H9 (cell line): ENCODE measurements at regions not wholly inside any gene's neighbourhood (a gene's known extent, or its start where the extent isn't known, plus 50 kb on each side); places are given as distances from the start of the nearest gene placed in this dataset.
"Not testable (repeated sequence)": the region's sequence is repeated elsewhere in the genome, so short reads cannot be mapped to it uniquely, and the experiment has no call there.

Experiments
- DNase-seq: peaks from one replicate; pipeline ENCODE4 v3.0.0-alpha.2; 2017
- H2AFZ ChIP-seq: one replicate; pipeline ENCODE4 v1.6.1; 2013; ENCODE audit warnings: mild to moderate bottlenecking, low read length, control low read depth, moderate library complexity
- H2AK5ac ChIP-seq: 2 replicates; pipeline ENCODE4 v1.6.1; 2013; ENCODE audit warnings: low read length, control low read depth, mixed read lengths; ENCODE audit not compliant: insufficient read length
- H2BK120ac ChIP-seq: one replicate; pipeline ENCODE4 v1.6.1; 2013; ENCODE audit warnings: low read depth, mild to moderate bottlenecking, low read length, control low read depth, inconsistent platforms; ENCODE audit not compliant: poor library complexity, severe bottlenecking
- H2BK12ac ChIP-seq: 2 replicates; pipeline ENCODE4 v1.6.1; 2013; ENCODE audit warnings: low read length, control low read depth, mixed read lengths, low read depth; ENCODE audit not compliant: insufficient read length
- H2BK15ac ChIP-seq: 2 replicates; pipeline ENCODE4 v1.6.1; 2013; ENCODE audit warnings: low read depth, low read length, control low read depth
- H2BK20ac ChIP-seq: one replicate; pipeline ENCODE4 v1.6.1; 2013; ENCODE audit warnings: low read depth, mild to moderate bottlenecking, low read length, control low read depth, inconsistent platforms; ENCODE audit not compliant: poor library complexity, severe bottlenecking
- H2BK5ac ChIP-seq: 2 replicates; pipeline ENCODE4 v1.6.1; 2013; ENCODE audit warnings: low read length, control low read depth, mixed read lengths; ENCODE audit not compliant: insufficient read length
- H3K14ac ChIP-seq: 2 replicates; pipeline ENCODE4 v1.6.1; 2013; ENCODE audit warnings: low read length, control low read depth; ENCODE audit not compliant: insufficient read depth
- H3K18ac ChIP-seq: 2 replicates; pipeline ENCODE4 v1.6.1; 2013; ENCODE audit warnings: low read depth, mild to moderate bottlenecking, mixed read lengths, low read length, control low read depth; ENCODE audit not compliant: insufficient read length
- H3K23ac ChIP-seq: 2 replicates; pipeline ENCODE4 v1.6.1; 2013; ENCODE audit warnings: low read length, control low read depth, mixed read lengths, low read depth; ENCODE audit not compliant: insufficient read length
- H3K23me2 ChIP-seq: 2 replicates; pipeline ENCODE4 v1.6.1; 2013; ENCODE audit warnings: low read depth, mild to moderate bottlenecking, mixed read lengths, low read length, control low read depth; ENCODE audit not compliant: insufficient read length, poor library complexity, severe bottlenecking
- H3K27ac ChIP-seq: 2 replicates; pipeline ENCODE4 v1.5.1; 2013; ENCODE audit warnings: low read length, control low read depth, mixed read lengths, low read depth; ENCODE audit not compliant: insufficient read length
- H3K27me3 ChIP-seq: 2 replicates; pipeline ENCODE4 v1.6.1; 2013; ENCODE audit warnings: low read length, control low read depth, inconsistent platforms; ENCODE audit not compliant: insufficient read depth
- H3K4ac ChIP-seq: 2 replicates; pipeline ENCODE4 v1.6.1; 2013; ENCODE audit warnings: low read depth, mild to moderate bottlenecking, control low read depth, inconsistent platforms, low read length, moderate library complexity
- H3K4me1 ChIP-seq: 2 replicates; pipeline ENCODE4 v1.6.1; 2013; ENCODE audit warnings: low read length, control low read depth, inconsistent platforms; ENCODE audit not compliant: insufficient read depth
- H3K4me2 ChIP-seq: 2 replicates; pipeline ENCODE4 v1.6.1; 2013; ENCODE audit warnings: low read length, control low read depth, mixed read lengths; ENCODE audit not compliant: insufficient read length, insufficient read depth
- H3K56ac ChIP-seq: 2 replicates; pipeline ENCODE4 v1.6.1; 2013; ENCODE audit warnings: low read depth, mild to moderate bottlenecking, mixed read lengths, low read length, control low read depth; ENCODE audit not compliant: insufficient read length
- H3K79me1 ChIP-seq: 2 replicates; pipeline ENCODE4 v1.6.1; 2013; ENCODE audit warnings: low read depth, mild to moderate bottlenecking, moderate library complexity, low read length, control low read depth, inconsistent platforms; ENCODE audit not compliant: insufficient read depth, poor library complexity, severe bottlenecking
- H3K79me2 ChIP-seq: 2 replicates; pipeline ENCODE4 v1.6.1; 2013; ENCODE audit warnings: low read length, control low read depth, inconsistent platforms; ENCODE audit not compliant: insufficient read depth
- H3K9ac ChIP-seq: 2 replicates; pipeline ENCODE4 v1.6.1; 2013; ENCODE audit warnings: low read length, control low read depth, mixed read lengths; ENCODE audit not compliant: insufficient read length; ENCODE audit errors: extremely low read depth
- H3K9me3 ChIP-seq: one replicate; pipeline ENCODE4 v1.6.1; 2013; ENCODE audit warnings: low read depth, low read length, inconsistent platforms; ENCODE audit not compliant: control insufficient read depth
- H3T11ph ChIP-seq: one replicate; pipeline ENCODE4 v1.6.1; 2013; ENCODE audit warnings: mild to moderate bottlenecking, low read length, control low read depth, inconsistent platforms
- H4K20me1 ChIP-seq: one replicate; pipeline ENCODE4 v1.6.1; 2013; ENCODE audit not compliant: control insufficient read depth, insufficient read length, insufficient read depth
- H4K5ac ChIP-seq: 2 replicates; pipeline ENCODE4 v1.6.1; 2013; ENCODE audit warnings: low read depth, mild to moderate bottlenecking, mixed read lengths, low read length, control low read depth; ENCODE audit not compliant: insufficient read length
- H4K8ac ChIP-seq: replicated peaks from 2 replicates; pipeline ENCODE4 v1.6.1; 2013; ENCODE audit warnings: low read length, control low read depth, mixed read lengths, low read depth; ENCODE audit not compliant: insufficient read length
- H4K91ac ChIP-seq: 2 replicates; pipeline ENCODE4 v1.6.1; 2013; ENCODE audit warnings: low read depth, mild to moderate bottlenecking, moderate library complexity, mixed read lengths, low read length, control low read depth; ENCODE audit not compliant: insufficient read length
- H3K27ac Mint-ChIP-seq, 3 experiments: 2 replicates in 2 of 3; 3 replicates in 1 of 3; pipeline ENCODE4 v1.8.0; 2020 to 2021; ENCODE audit warnings: mixed read lengths in 3 of 3, mild to moderate bottlenecking in 1 of 3, moderate library complexity in 1 of 3
- H3K27me3 Mint-ChIP-seq: 2 replicates; pipeline ENCODE4 v1.8.0; 2021; ENCODE audit warnings: low read depth, mild to moderate bottlenecking, moderate library complexity, mixed read lengths
- H3K36me3 Mint-ChIP-seq, 3 experiments: 2 replicates in 2 of 3; 3 replicates in 1 of 3; pipeline ENCODE4 v1.8.0; 2020 to 2021; ENCODE audit warnings: low read depth in 3 of 3, mixed read lengths in 3 of 3; ENCODE audit not compliant: insufficient read depth in 1 of 3
- H3K4me1 Mint-ChIP-seq, 2 experiments: 2 replicates each; pipeline ENCODE4 v1.8.0; 2020; ENCODE audit warnings: mixed read lengths in 2 of 2
- H3K4me3 Mint-ChIP-seq, 2 experiments: 2 replicates in 1 of 2; 3 replicates in 1 of 2; pipeline ENCODE4 v1.8.0; 2020 to 2021; ENCODE audit warnings: mild to moderate bottlenecking in 2 of 2, mixed read lengths in 2 of 2, moderate library complexity in 1 of 2
- H3K9me3 Mint-ChIP-seq, 2 experiments: 2 replicates in 1 of 2; 3 replicates in 1 of 2; pipeline ENCODE4 v1.8.0; 2020; ENCODE audit warnings: mild to moderate bottlenecking in 2 of 2, mixed read lengths in 2 of 2, moderate library complexity in 1 of 2
- CTCF ChIP-seq: fragments of 200-600 bp; sonication (generic); conservative IDR thresholded peaks from 3 replicates; pipeline ENCODE4 v1.8.0; 2021; ENCODE audit warnings: antibody characterized with exemption, mild to moderate bottlenecking
- WGBS: extraction: QIAGEN DNeasy Blood & Tissue Kit; methylation state at CpG from one replicate; pipeline ENCODE4 v1.1.7; 2013; ENCODE audit warnings: missing lambda C conversion rate, low lambda C conversion rate, mixed read lengths; ENCODE audit not compliant: insufficient read length; ENCODE audit errors: extremely low coverage; 5-methylcytosine and 5-hydroxymethylcytosine counted together

GRCh38 chr21:9753943-9754342 is 767.4 kb upstream of the TPTE start:
- H3K4me1 ChIP-seq = no peaks in the 10 kb centered on the region
- H3K18ac ChIP-seq = no peak overlapping the region
- H3K56ac ChIP-seq = no peak overlapping the region
- H3K79me1 ChIP-seq = no peaks in the 10 kb centered on the region
- Mint-ChIP-seq H3K27ac (no peak overlapping the region), H3K27me3 (no peaks in the 10 kb centered on the region), H3K36me3 (peaks cover 0 to 9% (median 6%) of the 10 kb centered on the region in 3 experiments; a peak in 5 of 7 replicates), H3K9me3 (no peaks in the 10 kb centered on the region; a peak in 3 of 5 replicates), H3K4me1 (no peaks in the 10 kb centered on the region), H3K4me3 (no peak overlapping the region)
- DNase-seq = no peak
- H3K9me3 ChIP-seq = peaks cover 99% of the 10 kb centered on the region
- H3K23ac ChIP-seq = no peak overlapping the region
- H4K8ac ChIP-seq = no peak overlapping the region
- H2BK20ac ChIP-seq = no peak overlapping the region
- no peak overlapping the region for H3K4ac ChIP-seq
- no peak overlapping the region for H2AFZ ChIP-seq
- no peak overlapping the region for H2BK15ac ChIP-seq
- no peak for TF ChIP-seq CTCF
- H3K9ac ChIP-seq = no peak overlapping the region
- H3K79me2 ChIP-seq = 0 out of 2 replicates have a peak, but pooled peaks cover 1% of the 10 kb centered on the region
- H4K5ac ChIP-seq = no peak overlapping the region
- no peaks in the 10 kb centered on the region for H3K23me2 ChIP-seq
- H3K4me2 ChIP-seq = no peak overlapping the region
- no peak overlapping the region for H2BK12ac ChIP-seq
- H2BK5ac ChIP-seq = no peak overlapping the region
- no peak overlapping the region for H4K91ac ChIP-seq
- H3T11ph ChIP-seq = no peak overlapping the region
- WGBS = no CpG with 5 or more reads among the region's 7 CpGs
- no peak overlapping the region for H2BK120ac ChIP-seq
- H2AK5ac ChIP-seq = no peak overlapping the region
- H3K27me3 ChIP-seq = no peaks in the 10 kb centered on the region; the same call in 1 of the 2 replicates
- H4K20me1 ChIP-seq = no peaks in the 10 kb centered on the region
- no peak overlapping the region for H3K14ac ChIP-seq
- no peak overlapping the region for H3K27ac ChIP-seq

- H4K8ac ChIP-seq, H3K27ac Mint-ChIP-seq, H3K56ac ChIP-seq, H3K9me3 Mint-ChIP-seq, H4K20me1 ChIP-seq, H3K23ac ChIP-seq, H3K27me3 Mint-ChIP-seq, H2AFZ ChIP-seq, H3K4me2 ChIP-seq, H3K4ac ChIP-seq, H3K36me3 Mint-ChIP-seq, H3K4me3 Mint-ChIP-seq, H2BK120ac ChIP-seq, H3K27ac ChIP-seq, H3T11ph ChIP-seq, H3K79me2 ChIP-seq, H3K79me1 ChIP-seq, H2BK20ac ChIP-seq, H2AK5ac ChIP-seq, H3K23me2 ChIP-seq, H3K4me1 ChIP-seq, H2BK5ac ChIP-seq, H4K5ac ChIP-seq, DNase-seq, H3K4me1 Mint-ChIP-seq, H2BK12ac ChIP-seq, H3K27me3 ChIP-seq, H4K91ac ChIP-seq, H3K14ac ChIP-seq, H3K9ac ChIP-seq, H3K18ac ChIP-seq, H2BK15ac ChIP-seq: not testable (repeated sequence)
- H3K9me3 ChIP-seq = peaks cover 99% of the 10 kb centered on the region
- WGBS = no CpG with 5 or more reads among the region's 1 CpG
Observed at GRCh38 chr21:9754434-9754833, 766.9 kb upstream of the TPTE start.
